ENCODE measurements at regions not wholly inside any gene's neighbourhood (a gene's known extent, or its start where the extent isn't known, plus 50 kb on each side); places are given as distances from the start of the nearest gene placed in this dataset.
A peak's percentile ranks its signal among the peaks of the same experiment; 100 is the strongest.
"Not testable (repeated sequence)": the region's sequence is repeated elsewhere in the genome, so short reads cannot be mapped to it uniquely, and the experiment has no call there.

DNA sequence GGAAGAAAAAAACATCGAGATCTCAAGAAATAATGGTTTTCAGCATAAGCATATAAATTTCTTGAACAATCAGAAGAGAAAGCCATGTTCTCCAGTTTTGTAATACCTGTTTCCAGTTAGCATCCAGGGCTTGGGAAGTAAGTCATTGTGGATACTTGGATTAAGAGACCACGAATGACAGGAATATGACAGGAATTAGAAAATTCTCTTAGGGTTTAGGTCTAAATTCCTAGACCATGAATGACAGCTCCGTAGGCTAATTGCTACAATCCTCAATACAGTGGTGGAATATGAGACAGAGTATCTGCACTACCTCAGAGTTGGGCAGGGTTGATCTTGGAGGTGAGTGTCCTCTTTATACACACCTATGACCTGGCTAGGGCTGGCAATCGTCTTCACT, 517.5 kb downstream of the NTRK3 start (continued):
- TF ChIP-seq ZNF658 (tag by site-specific recombination; IDR thresholded peaks at IDR 0.05) (no peak), ZNF416 (tag by site-specific recombination; IDR thresholded peaks at IDR 0.05) (no peak), ZNF211 (tag by site-specific recombination; IDR thresholded peaks at IDR 0.05; ENCODE audit: low read depth) (no peak), ZNF558 (tag by site-specific recombination; IDR thresholded peaks at IDR 0.05) (no peak), ZNF350 (tag by site-specific recombination; IDR thresholded peaks at IDR 0.05) (no peak)

DNA sequence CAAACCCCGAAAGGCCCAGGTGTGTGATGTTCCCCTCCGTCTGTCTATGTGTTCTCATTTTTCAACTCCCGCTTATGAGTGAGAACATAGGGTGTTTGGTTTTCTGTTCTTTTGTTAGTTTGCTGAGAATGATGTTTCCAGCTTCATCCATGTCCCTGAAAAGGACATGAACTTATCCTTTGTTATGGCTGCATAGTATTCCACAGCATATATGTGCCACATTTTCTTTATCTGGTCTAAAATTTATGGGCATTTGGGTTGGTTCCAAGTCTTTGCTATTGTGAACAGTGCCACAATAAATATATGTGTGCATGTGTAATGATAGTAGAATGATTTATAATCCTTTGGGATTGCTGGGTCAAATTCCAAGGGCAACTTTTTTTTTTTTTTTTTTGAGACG, 519.1 kb downstream of the NTRK3 start:
- H3K4me3 ChIP-seq (ENCODE audit: low read depth, low read length); CTCF ChIA-PET; H3K36me3 ChIP-seq (ENCODE audit: control insufficient read depth in 2 of 2, insufficient read depth in 1 of 2, low read length in 2 of 2); H3K4me1 ChIP-seq (ENCODE audit: control insufficient read depth, insufficient read depth, low read length); POLR2A ChIA-PET; H3K27ac ChIP-seq (ENCODE audit: extremely low read depth, low read depth, low read length); H3K9me3 ChIP-seq (ENCODE audit: control insufficient read depth, insufficient read depth, low read depth, low read length): not testable (repeated sequence)
- peak; percentile 33; the same call in 1 of the 2 replicates for TF ChIP-seq ZNF146 (tag by site-specific recombination; IDR thresholded peaks at IDR 0.05)

DNA sequence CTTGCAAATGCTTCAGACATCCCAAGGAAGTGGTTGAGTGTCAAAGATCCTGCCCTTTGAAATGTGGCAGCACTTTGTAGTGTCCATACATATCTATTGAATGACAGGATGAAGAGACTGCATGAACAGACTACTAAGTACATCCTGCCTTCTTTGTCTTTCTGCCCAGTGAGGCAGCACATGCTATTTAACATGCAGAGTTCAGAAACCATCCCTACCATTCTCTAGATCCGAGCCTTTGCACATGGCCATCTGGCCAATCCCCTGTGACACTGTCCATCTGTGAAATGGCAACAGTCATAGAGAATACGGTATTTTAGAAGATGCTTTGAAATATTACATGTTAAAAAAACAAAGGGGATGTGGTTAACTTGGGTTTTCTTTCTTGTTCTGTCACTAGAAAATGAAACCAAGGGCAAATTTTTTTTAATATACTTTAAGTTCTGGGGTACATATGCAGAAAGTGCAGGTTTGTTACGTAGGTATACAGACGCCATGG, 519.6 kb downstream of the NTRK3 start:
- no peaks in the 10 kb centered on the region for H3K4me1 ChIP-seq (ENCODE audit: control insufficient read depth, insufficient read depth, low read length)
- H3K27ac ChIP-seq (ENCODE audit: extremely low read depth, low read depth, low read length): no peak overlapping the region
- ChIA-PET POLR2A (no interaction called here), CTCF (interaction anchor here (0.6 kb wide), 1 partner anchor 14 kb away, joined by 3 read pairs; no protein-coding TSS in a partner anchor)
- H3K36me3 ChIP-seq (ENCODE audit: control insufficient read depth in 2 of 2, insufficient read depth in 1 of 2, low read length in 2 of 2): no peaks in the 10 kb centered on the region
- H3K4me3 ChIP-seq (ENCODE audit: low read depth, low read length): no peak overlapping the region
- no peaks in the 10 kb centered on the region for H3K9me3 ChIP-seq (ENCODE audit: control insufficient read depth, insufficient read depth, low read depth, low read length)
- TF ChIP-seq ZNF747 (tag by site-specific recombination; IDR thresholded peaks at IDR 0.05) (no peak), ZNF311 (tag by site-specific recombination; IDR thresholded peaks at IDR 0.05; ENCODE audit: borderline replicate concordance) (no peak), ZNF768 (tag by site-specific recombination; IDR thresholded peaks at IDR 0.05) (no peak), SP3 (tag by site-specific recombination; IDR thresholded peaks at IDR 0.05) (no peak), BCL11B (tag by site-specific recombination; IDR thresholded peaks at IDR 0.05; ENCODE audit: low read depth) (no peak), ZNF776 (tag by site-specific recombination; IDR thresholded peaks at IDR 0.05; ENCODE audit: borderline replicate concordance) (no peak)
- TF ChIP-seq, protein P1, sequence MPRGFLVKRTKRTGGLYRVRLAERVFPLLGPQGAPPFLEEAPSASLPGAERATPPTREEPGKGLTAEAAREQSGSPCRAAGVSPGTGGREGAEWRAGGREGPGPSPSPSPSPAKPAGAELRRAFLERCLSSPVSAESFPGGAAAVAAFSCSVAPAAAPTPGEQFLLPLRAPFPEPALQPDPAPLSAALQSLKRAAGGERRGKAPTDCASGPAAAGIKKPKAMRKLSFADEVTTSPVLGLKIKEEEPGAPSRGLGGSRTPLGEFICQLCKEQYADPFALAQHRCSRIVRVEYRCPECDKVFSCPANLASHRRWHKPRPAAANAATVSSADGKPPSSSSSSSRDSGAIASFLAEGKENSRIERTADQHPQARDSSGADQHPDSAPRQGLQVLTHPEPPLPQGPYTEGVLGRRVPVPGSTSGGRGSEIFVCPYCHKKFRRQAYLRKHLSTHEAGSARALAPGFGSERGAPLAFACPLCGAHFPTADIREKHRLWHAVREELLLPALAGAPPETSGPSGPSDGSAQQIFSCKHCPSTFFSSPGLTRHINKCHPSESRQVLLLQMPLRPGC (tag by site-specific recombination; IDR thresholded peaks at IDR 0.05): no peak
- TF ChIP-seq, protein P2, sequence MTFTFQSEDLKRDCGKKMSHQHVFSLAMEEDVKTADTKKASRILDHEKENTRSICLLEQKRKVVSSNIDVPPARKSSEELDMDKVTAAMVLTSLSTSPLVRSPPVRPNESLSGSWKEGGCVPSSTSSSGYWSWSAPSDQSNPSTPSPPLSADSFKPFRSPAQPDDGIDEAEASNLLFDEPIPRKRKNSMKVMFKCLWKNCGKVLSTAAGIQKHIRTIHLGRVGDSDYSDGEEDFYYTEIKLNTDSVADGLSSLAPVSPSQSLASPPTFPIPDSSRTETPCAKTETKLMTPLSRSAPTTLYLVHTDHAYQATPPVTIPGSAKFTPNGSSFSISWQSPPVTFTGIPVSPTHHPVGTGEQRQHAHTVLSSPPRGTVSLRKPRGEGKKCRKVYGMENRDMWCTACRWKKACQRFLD (tag by site-specific recombination; IDR thresholded peaks at IDR 0.05): no peak

DNA sequence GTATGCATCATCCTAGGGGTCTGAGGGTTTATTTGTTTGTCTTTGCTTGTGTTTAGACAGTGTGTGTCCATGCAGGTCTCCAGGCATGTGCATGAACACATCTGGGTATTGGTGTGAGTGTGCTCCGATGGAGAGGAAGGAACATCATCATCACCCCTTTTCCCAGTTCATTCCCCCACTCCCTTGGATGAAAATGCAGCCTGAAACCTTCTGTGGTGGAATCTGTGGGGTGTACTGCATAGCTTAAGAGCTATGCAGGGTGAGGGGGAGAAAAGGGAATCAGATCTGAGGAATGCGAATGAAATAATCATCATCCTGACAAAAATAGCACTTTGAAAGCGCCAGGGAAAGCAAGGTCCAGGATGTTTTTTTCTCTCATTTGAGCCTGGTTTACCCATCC, 520.1 kb downstream of the NTRK3 start:
- POLR2A ChIA-PET: no interaction called here
- TF ChIP-seq SP2 (tag by site-specific recombination; IDR thresholded peaks at IDR 0.05): no peak
- no peak for TF ChIP-seq ZNF585B (tag by site-specific recombination; IDR thresholded peaks at IDR 0.05)
- TF ChIP-seq ZNF792 (tag by site-specific recombination; IDR thresholded peaks at IDR 0.05): no peak
- TF ChIP-seq ZSCAN30 (tag by site-specific recombination; IDR thresholded peaks at IDR 0.05): no peak
- TF ChIP-seq GLIS1 (tag by site-specific recombination; IDR thresholded peaks at IDR 0.05): no peak
- TF ChIP-seq, protein P3, sequence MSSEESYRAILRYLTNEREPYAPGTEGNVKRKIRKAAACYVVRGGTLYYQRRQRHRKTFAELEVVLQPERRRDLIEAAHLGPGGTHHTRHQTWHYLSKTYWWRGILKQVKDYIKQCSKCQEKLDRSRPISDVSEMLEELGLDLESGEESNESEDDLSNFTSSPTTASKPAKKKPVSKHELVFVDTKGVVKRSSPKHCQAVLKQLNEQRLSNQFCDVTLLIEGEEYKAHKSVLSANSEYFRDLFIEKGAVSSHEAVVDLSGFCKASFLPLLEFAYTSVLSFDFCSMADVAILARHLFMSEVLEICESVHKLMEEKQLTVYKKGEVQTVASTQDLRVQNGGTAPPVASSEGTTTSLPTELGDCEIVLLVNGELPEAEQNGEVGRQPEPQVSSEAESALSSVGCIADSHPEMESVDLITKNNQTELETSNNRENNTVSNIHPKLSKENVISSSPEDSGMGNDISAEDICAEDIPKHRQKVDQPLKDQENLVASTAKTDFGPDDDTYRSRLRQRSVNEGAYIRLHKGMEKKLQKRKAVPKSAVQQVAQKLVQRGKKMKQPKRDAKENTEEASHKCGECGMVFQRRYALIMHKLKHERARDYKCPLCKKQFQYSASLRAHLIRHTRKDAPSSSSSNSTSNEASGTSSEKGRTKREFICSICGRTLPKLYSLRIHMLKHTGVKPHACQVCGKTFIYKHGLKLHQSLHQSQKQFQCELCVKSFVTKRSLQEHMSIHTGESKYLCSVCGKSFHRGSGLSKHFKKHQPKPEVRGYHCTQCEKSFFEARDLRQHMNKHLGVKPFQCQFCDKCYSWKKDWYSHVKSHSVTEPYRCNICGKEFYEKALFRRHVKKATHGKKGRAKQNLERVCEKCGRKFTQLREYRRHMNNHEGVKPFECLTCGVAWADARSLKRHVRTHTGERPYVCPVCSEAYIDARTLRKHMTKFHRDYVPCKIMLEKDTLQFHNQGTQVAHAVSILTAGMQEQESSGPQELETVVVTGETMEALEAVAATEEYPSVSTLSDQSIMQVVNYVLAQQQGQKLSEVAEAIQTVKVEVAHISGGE (tag by site-specific recombination; conservative IDR thresholded peaks at IDR 0.05; ENCODE audit: low read depth): no peak
- TF ChIP-seq ZNF623 (tag by site-specific recombination; IDR thresholded peaks at IDR 0.05): no peak
- 0 out of 2 replicates have a peak, but pooled peaks cover under 1% of the 10 kb centered on the region for H3K4me1 ChIP-seq (ENCODE audit: control insufficient read depth, insufficient read depth, low read length)
- no peak overlapping the region for H3K27ac ChIP-seq (ENCODE audit: extremely low read depth, low read depth, low read length)
- CTCF ChIA-PET: interaction anchor here (0.6 kb wide), 2 partner anchors 14 to 1180 kb away, joined by 3 read pairs; no protein-coding TSS in a partner anchor
- no peaks in the 10 kb centered on the region for H3K9me3 ChIP-seq (ENCODE audit: control insufficient read depth, insufficient read depth, low read depth, low read length)
- no peaks in the 10 kb centered on the region for H3K36me3 ChIP-seq (ENCODE audit: control insufficient read depth in 2 of 2, insufficient read depth in 1 of 2, low read length in 2 of 2)
- no peak overlapping the region for H3K4me3 ChIP-seq (ENCODE audit: low read depth, low read length)
